Liver (tissue), 8 donors: ENCODE measurements at regions not wholly inside any gene's neighbourhood (a gene's known extent, or its start where the extent isn't known, plus 50 kb on each side); places are given as distances from the start of the nearest gene placed in this dataset.

Source experiments
- DNase-seq: peaks from one replicate; pipeline ENCODE4 v3.0.0-alpha.2; 2017; ENCODE audit warnings: low spot score
- H3K27ac ChIP-seq, 2 donors: one replicate each; pipeline ENCODE4 v1.7.0; 2013; ENCODE audit warnings: inconsistent platforms in 2 of 2, low read length in 2 of 2, control low read depth in 1 of 2, low read depth in 1 of 2, mild to moderate bottlenecking in 1 of 2
- H3K27me3 ChIP-seq, 4 donors: one replicate each; pipeline versions ENCODE4 v1.6.1 to v1.7.0; 2013; ENCODE audit warnings: low read length in 3 of 4, inconsistent platforms in 1 of 4, mild to moderate bottlenecking in 1 of 4, moderate library complexity in 1 of 4; ENCODE audit not compliant: control insufficient read depth in 4 of 4, insufficient read depth in 4 of 4
- H3K36me3 ChIP-seq, 4 donors: one replicate each; pipeline versions ENCODE4 v1.6.1 to v1.7.0; 2013; ENCODE audit warnings: low read length in 3 of 4, mild to moderate bottlenecking in 3 of 4, low read depth in 1 of 4, moderate library complexity in 1 of 4; ENCODE audit not compliant: control insufficient read depth in 4 of 4, insufficient read depth in 3 of 4
- H3K4me1 ChIP-seq, 4 donors: one replicate each; pipeline versions ENCODE4 v1.6.1 to v1.7.0; 2013; ENCODE audit warnings: low read length in 3 of 4, mild to moderate bottlenecking in 3 of 4, moderate library complexity in 1 of 4; ENCODE audit not compliant: control insufficient read depth in 4 of 4, insufficient read depth in 4 of 4
- H3K4me3 ChIP-seq, 3 donors: one replicate each; pipeline versions ENCODE4 v1.6.1 to v1.7.0; 2013; ENCODE audit warnings: low read length in 3 of 3, control low read depth in 1 of 3, low read depth in 1 of 3, mild to moderate bottlenecking in 1 of 3
- H3K9ac ChIP-seq, 2 donors: one replicate each; pipeline ENCODE4 v1.7.0; 2013; ENCODE audit warnings: low read length in 2 of 2, mild to moderate bottlenecking in 2 of 2, moderate library complexity in 2 of 2, control low read depth in 1 of 2, low read depth in 1 of 2
- H3K9me3 ChIP-seq, 4 donors: one replicate each; pipeline versions ENCODE4 v1.6.1 to v1.7.0; 2013; ENCODE audit warnings: low read length in 3 of 4; ENCODE audit not compliant: control insufficient read depth in 4 of 4
- ATF3 ChIP-seq: IDR thresholded peaks from 2 replicates; pipeline ENCODE4 v1.6.1; 2016; ENCODE audit warnings: antibody characterized with exemption
- CTCF ChIP-seq: fragments of 150-350 bp; IDR thresholded peaks from 2 replicates; pipeline ENCODE4 v1.5.1; 2017; ENCODE audit warnings: improper control_type of control experiment, low read depth, low read length; ENCODE audit not compliant: missing input control
- EGR1 ChIP-seq, 2 donors: IDR thresholded peaks; 2 replicates each; pipeline ENCODE4 v1.6.1; 2016 to 2018; ENCODE audit warnings: antibody characterized with exemption in 2 of 2, low read depth in 2 of 2
- FOXA1 ChIP-seq: IDR thresholded peaks from 2 replicates; pipeline ENCODE4 v1.6.1; 2016; ENCODE audit warnings: antibody characterized with exemption
- FOXA2 ChIP-seq: IDR thresholded peaks from 2 replicates; pipeline ENCODE4 v1.6.1; 2016; ENCODE audit warnings: antibody characterized with exemption
- GABPA ChIP-seq, 2 donors: IDR thresholded peaks in 1 of 2; conservative IDR thresholded peaks in 1 of 2; 2 replicates each; pipeline ENCODE4 v1.6.1; 2016; ENCODE audit warnings: antibody characterized with exemption in 2 of 2, mild to moderate bottlenecking in 1 of 2, moderate library complexity in 1 of 2
- HNF4A ChIP-seq, 2 donors: conservative IDR thresholded peaks; 2 replicates each; pipeline ENCODE4 v1.6.1; 2016; ENCODE audit warnings: antibody characterized with exemption in 2 of 2, mild to moderate bottlenecking in 2 of 2
- HNF4G ChIP-seq: IDR thresholded peaks from 2 replicates; pipeline ENCODE4 v1.6.1; 2016; ENCODE audit warnings: antibody characterized with exemption
- MAX ChIP-seq: IDR thresholded peaks from 2 replicates; pipeline ENCODE4 v1.6.1; 2016; ENCODE audit warnings: antibody characterized with exemption
- NR2F2 ChIP-seq: IDR thresholded peaks from 2 replicates; pipeline ENCODE4 v1.6.1; 2016; ENCODE audit warnings: antibody characterized with exemption
- REST ChIP-seq: IDR thresholded peaks from 2 replicates; pipeline ENCODE4 v1.6.1; 2016; ENCODE audit warnings: antibody characterized with exemption, mild to moderate bottlenecking
- RXRA ChIP-seq, 2 donors: IDR thresholded peaks; 2 replicates each; pipeline ENCODE4 v1.6.1; 2017 to 2018; ENCODE audit warnings: antibody characterized with exemption in 2 of 2, mild to moderate bottlenecking in 1 of 2
- SP1 ChIP-seq: IDR thresholded peaks from 2 replicates; pipeline ENCODE4 v1.6.1; 2018; ENCODE audit warnings: antibody characterized with exemption, mild to moderate bottlenecking
- TAF1 ChIP-seq: conservative IDR thresholded peaks from 2 replicates; pipeline ENCODE4 v1.6.1; 2016; ENCODE audit warnings: antibody characterized with exemption, mild to moderate bottlenecking
- YY1 ChIP-seq: IDR thresholded peaks from 2 replicates; pipeline ENCODE4 v1.6.1; 2016; ENCODE audit warnings: antibody characterized with exemption, mild to moderate bottlenecking
- ZBTB33 ChIP-seq: IDR thresholded peaks from 2 replicates; pipeline ENCODE4 v1.6.1; 2016; ENCODE audit warnings: antibody characterized with exemption
- WGBS: extraction: QIAGEN DNeasy Blood & Tissue Kit; methylation state at CpG from one replicate; pipeline ENCODE4 v1.1.7; 2013; 5-methylcytosine and 5-hydroxymethylcytosine counted together
- donor health status: healthy.
- donor health status: healthy.
- donor health status: healthy.
- donor health status: healthy.
- donor health status: healthy.

- no peak for TF ChIP-seq TAF1
- no peak for TF ChIP-seq GABPA (IDR thresholded peaks at IDR 0.05 in 1 of 2, conservative IDR thresholded peaks at IDR 0.05 in 1 of 2)
- TF ChIP-seq MAX = no peak
Observed at GRCh38 chrX:98480606-98481005, 1596.9 kb downstream of the RPA4 start (continued).

- H3K4me1 ChIP-seq = no peaks in the 10 kb centered on the region
- no peak overlapping the region for H3K9ac ChIP-seq
- no peak overlapping the region for H3K27ac ChIP-seq
- H3K27me3 ChIP-seq = no peaks in the 10 kb centered on the region
- 76% methylated on average over 3 of the region's 3 CpGs for WGBS
- H3K9me3 ChIP-seq = no peaks in the 10 kb centered on the region
- no peak overlapping the region for H3K4me3 ChIP-seq
- TF ChIP-seq HNF4G = no peak
- TF ChIP-seq NR2F2 = no peak
- TF ChIP-seq RXRA (IDR thresholded peaks at IDR 0.05) = no peak
- TF ChIP-seq YY1 = no peak
- TF ChIP-seq EGR1 (IDR thresholded peaks at IDR 0.05; ENCODE audit: low read depth in 2 of 2) = no peak
- no peak for TF ChIP-seq CTCF
- no peak for TF ChIP-seq REST
- no peak for TF ChIP-seq SP1
- TF ChIP-seq HNF4A (conservative IDR thresholded peaks at IDR 0.05) = no peak
- no peak for TF ChIP-seq TAF1
- TF ChIP-seq MAX = no peak
- no peaks in the 10 kb centered on the region for H3K36me3 ChIP-seq
- no peak for DNase-seq
Observed at GRCh38 chrX:98481636-98482035, 1597.9 kb downstream of the RPA4 start.

GRCh38 chrX:98490670-98491069 is 1607.0 kb downstream of the RPA4 start:
- Histone ChIP-seq H3K9me3 (no peaks in the 10 kb centered on the region), H3K27ac (no peak overlapping the region), H3K4me3 (no peak overlapping the region), H3K4me1 (no peaks in the 10 kb centered on the region), H3K27me3 (no peaks in the 10 kb centered on the region), H3K36me3 (no peaks in the 10 kb centered on the region), H3K9ac (no peak overlapping the region)
- 85% methylated on average over 1 of the region's 1 CpG for WGBS
- no peak for DNase-seq
- TF ChIP-seq TAF1 = no peak
- no peak for TF ChIP-seq HNF4A (conservative IDR thresholded peaks at IDR 0.05)
- no peak for TF ChIP-seq YY1
- no peak for TF ChIP-seq EGR1 (IDR thresholded peaks at IDR 0.05; ENCODE audit: low read depth in 2 of 2)
- TF ChIP-seq FOXA1 = no peak
- no peak for TF ChIP-seq CTCF
- TF ChIP-seq SP1 = no peak
- no peak for TF ChIP-seq FOXA2
- TF ChIP-seq RXRA (IDR thresholded peaks at IDR 0.05) = no peak
- TF ChIP-seq ZBTB33 = no peak
- no peak for TF ChIP-seq ATF3
- no peak for TF ChIP-seq REST
